Neutrophil (primary cell): ENCODE measurements at regions not wholly inside any gene's neighbourhood (a gene's known extent, or its start where the extent isn't known, plus 50 kb on each side); places are given as distances from the start of the nearest gene placed in this dataset.

Experiments
- H3K27ac ChIP-seq: fragments of 200-600 bp; sonication (generic); 2 replicates; pipeline ENCODE4 v1.5.1; 2016; ENCODE audit warnings: mild to moderate bottlenecking, moderate library complexity
- H3K27me3 ChIP-seq: fragments of 200-600 bp; sonication (generic); 2 replicates; pipeline ENCODE4 v1.6.0; 2016; ENCODE audit warnings: mild to moderate bottlenecking
- H3K36me3 ChIP-seq: fragments of 200-600 bp; sonication (generic); 2 replicates; pipeline ENCODE4 v1.5.1; 2017
- H3K4me1 ChIP-seq, 2 experiments: fragments of 200-600 bp in 1 of 2; sonication (generic) in 1 of 2; 1 replicate in 1 of 2; 2 replicates in 1 of 2; pipeline versions ENCODE4 v1.5.1 to v1.6.1; 2013 to 2016; ENCODE audit warnings: low read depth in 1 of 2, low read length in 1 of 2, mild to moderate bottlenecking in 1 of 2, moderate library complexity in 1 of 2; ENCODE audit not compliant: control insufficient read depth in 1 of 2, insufficient read depth in 1 of 2
- H3K4me3 ChIP-seq, 2 experiments: fragments of 200-600 bp in 1 of 2; sonication (generic) in 1 of 2; 1 replicate in 1 of 2; 2 replicates in 1 of 2; pipeline ENCODE4 v1.5.1; 2013 to 2016; ENCODE audit warnings: low read depth in 1 of 2, low read length in 1 of 2, mild to moderate bottlenecking in 1 of 2, moderate library complexity in 1 of 2
- H3K9me3 ChIP-seq: fragments of 200-600 bp; sonication (generic); 2 replicates; pipeline ENCODE4 v1.5.1; 2016
- TF ChIP-seq, protein P1 (sequence below): fragments of 200-600 bp; sonication (generic); IDR thresholded peaks from 2 replicates; pipeline ENCODE4 v1.5.1; 2016; ENCODE audit warnings: antibody characterized with exemption

- Histone ChIP-seq H3K27ac (no peak overlapping the region), H3K9me3 (no peaks in the 10 kb centered on the region), H3K4me1 (peaks cover 0 to 23% of the 10 kb centered on the region in 2 experiments), H3K27me3 (no peaks in the 10 kb centered on the region), H3K4me3 (no peak overlapping the region), H3K36me3 (no peaks in the 10 kb centered on the region)
- TF ChIP-seq, protein P1, sequence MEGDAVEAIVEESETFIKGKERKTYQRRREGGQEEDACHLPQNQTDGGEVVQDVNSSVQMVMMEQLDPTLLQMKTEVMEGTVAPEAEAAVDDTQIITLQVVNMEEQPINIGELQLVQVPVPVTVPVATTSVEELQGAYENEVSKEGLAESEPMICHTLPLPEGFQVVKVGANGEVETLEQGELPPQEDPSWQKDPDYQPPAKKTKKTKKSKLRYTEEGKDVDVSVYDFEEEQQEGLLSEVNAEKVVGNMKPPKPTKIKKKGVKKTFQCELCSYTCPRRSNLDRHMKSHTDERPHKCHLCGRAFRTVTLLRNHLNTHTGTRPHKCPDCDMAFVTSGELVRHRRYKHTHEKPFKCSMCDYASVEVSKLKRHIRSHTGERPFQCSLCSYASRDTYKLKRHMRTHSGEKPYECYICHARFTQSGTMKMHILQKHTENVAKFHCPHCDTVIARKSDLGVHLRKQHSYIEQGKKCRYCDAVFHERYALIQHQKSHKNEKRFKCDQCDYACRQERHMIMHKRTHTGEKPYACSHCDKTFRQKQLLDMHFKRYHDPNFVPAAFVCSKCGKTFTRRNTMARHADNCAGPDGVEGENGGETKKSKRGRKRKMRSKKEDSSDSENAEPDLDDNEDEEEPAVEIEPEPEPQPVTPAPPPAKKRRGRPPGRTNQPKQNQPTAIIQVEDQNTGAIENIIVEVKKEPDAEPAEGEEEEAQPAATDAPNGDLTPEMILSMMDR, result no peak
Measured at GRCh38 chr6:137793805-137794515, 73.1 kb upstream of the TNFAIP3 start.

- Histone ChIP-seq H3K27ac (no peak overlapping the region), H3K36me3 (no peaks in the 10 kb centered on the region), H3K27me3 (no peaks in the 10 kb centered on the region), H3K4me3 (no peak overlapping the region), H3K9me3 (no peaks in the 10 kb centered on the region), H3K4me1 (peaks cover 0 to 18% of the 10 kb centered on the region in 2 experiments)
- TF ChIP-seq, protein P1, result no peak
Measured at GRCh38 chr6:137794516-137795201, 72.4 kb upstream of the TNFAIP3 start.

DNA sequence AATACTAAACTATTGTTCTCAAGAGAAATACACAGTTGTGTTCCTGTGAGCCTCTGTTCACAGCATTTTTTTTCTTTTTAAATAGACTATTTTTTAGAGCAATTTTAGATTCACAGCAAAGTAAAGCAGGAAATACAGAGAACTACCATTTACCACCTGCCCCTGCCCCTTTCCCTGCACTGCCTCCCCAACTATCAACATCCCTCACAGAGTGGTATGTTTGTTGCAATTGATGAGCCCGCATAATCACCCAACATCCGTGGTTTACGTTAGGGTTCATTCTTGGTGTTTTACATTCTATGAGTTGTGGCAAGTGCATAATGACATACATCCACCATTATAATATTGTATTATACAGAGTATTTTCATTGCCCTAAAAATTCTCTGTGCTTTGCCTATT, 71.6 kb upstream of the TNFAIP3 start:
- Histone ChIP-seq H3K9me3 (no peaks in the 10 kb centered on the region), H3K4me1 (peaks cover 0 to 11% of the 10 kb centered on the region in 2 experiments), H3K36me3 (no peaks in the 10 kb centered on the region), H3K27ac (no peak overlapping the region), H3K4me3 (no peak overlapping the region), H3K27me3 (no peaks in the 10 kb centered on the region)
- TF ChIP-seq, protein P1, result no peak

- TF ChIP-seq, protein P1, result no peak
- no peak overlapping the region for H3K27ac ChIP-seq
- no peaks in the 10 kb centered on the region for H3K36me3 ChIP-seq
- no peaks in the 10 kb centered on the region for H3K27me3 ChIP-seq
- H3K4me3 ChIP-seq, result no peak overlapping the region
- H3K4me1 ChIP-seq, result no peaks in the 10 kb centered on the region
- H3K9me3 ChIP-seq, result no peaks in the 10 kb centered on the region
Measured at GRCh38 chr6:137798261-137798660, 68.8 kb upstream of the TNFAIP3 start.

DNA sequence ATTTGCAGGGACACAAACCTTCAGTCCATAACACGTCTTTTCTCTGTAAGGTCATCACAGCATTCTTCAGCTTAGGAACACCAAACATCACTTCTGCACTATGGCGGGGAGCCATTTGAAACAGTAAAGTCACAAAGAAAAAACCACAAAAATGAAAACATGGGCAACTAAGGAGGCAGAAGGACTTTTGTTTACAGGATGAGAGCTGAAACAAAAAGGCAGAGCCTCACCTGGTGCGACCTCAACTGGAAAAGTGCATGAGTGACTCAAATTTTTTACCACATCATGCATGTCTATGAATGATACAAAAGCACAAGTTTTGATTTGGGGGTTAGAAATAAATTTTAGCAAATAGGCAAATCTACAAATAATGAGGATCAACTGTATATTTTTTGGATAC, 68.2 kb upstream of the TNFAIP3 start:
- Histone ChIP-seq H3K27ac (no peak overlapping the region), H3K36me3 (no peaks in the 10 kb centered on the region), H3K4me1 (no peaks in the 10 kb centered on the region), H3K27me3 (no peaks in the 10 kb centered on the region), H3K4me3 (no peak overlapping the region), H3K9me3 (no peaks in the 10 kb centered on the region)
- TF ChIP-seq, protein P1, result no peak
